Gastrocnemius medialis (tissue), 4 donors: ENCODE measurements at regions not wholly inside any gene's neighbourhood (a gene's known extent, or its start where the extent isn't known, plus 50 kb on each side); places are given as distances from the start of the nearest gene placed in this dataset.
A peak's percentile ranks its signal among the peaks of the same experiment; 100 is the strongest.

ENCODE experiments used
- POLR2A ChIP-seq, 2 donors: fragments of 450-650 bp; IDR thresholded peaks; one replicate each; pipeline ENCODE4 v1.6.1; 2017; ENCODE audit warnings: antibody characterized with exemption in 2 of 2, mild to moderate bottlenecking in 2 of 2, moderate library complexity in 2 of 2
- TF ChIP-seq, protein P1 (sequence below), 5 experiments: fragments of 450-650 bp in 3 of 5; fragments of 200-600 bp in 2 of 5; sonication (generic) in 2 of 5; IDR thresholded peaks in 4 of 5; conservative IDR thresholded peaks in 1 of 5; 1 replicate in 4 of 5; 2 replicates in 1 of 5; pipeline ENCODE4 v1.5.1; 2016 to 2019; ENCODE audit warnings: antibody characterized with exemption in 5 of 5, mild to moderate bottlenecking in 3 of 5, moderate library complexity in 3 of 5

DNA sequence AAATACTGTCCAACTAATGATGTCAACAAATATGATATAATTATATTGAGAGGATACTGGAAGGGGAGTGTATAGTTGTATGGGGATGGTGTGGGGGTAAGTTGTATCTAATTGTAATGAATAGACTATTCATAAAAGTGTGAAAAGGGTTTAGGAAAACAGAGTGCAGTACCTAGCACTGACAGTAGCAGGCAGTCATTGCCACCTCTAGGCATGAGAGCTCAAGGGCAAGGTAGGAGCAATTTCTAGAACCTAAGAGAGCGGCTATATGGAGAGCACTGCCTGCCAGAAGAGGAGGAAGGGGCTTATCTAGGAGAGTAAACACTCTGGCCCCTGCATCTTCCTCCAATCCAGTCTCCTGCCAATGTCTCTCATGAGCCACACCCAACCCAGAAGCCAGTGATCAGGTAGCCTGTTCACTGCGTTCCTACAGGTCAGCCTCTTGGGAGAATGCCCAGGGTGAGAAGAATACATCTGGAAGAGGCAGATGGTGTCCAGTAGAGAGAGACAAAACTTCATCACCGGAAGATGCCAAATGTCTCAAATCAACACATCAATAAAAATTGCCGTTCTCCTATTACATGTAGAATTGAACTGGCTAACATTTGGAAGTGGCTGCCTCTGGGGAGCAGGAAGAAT, 200.0 kb downstream of the LY86 start:
- TF ChIP-seq POLR2A (IDR thresholded peaks at IDR 0.05) = no peak
- TF ChIP-seq, protein P1, sequence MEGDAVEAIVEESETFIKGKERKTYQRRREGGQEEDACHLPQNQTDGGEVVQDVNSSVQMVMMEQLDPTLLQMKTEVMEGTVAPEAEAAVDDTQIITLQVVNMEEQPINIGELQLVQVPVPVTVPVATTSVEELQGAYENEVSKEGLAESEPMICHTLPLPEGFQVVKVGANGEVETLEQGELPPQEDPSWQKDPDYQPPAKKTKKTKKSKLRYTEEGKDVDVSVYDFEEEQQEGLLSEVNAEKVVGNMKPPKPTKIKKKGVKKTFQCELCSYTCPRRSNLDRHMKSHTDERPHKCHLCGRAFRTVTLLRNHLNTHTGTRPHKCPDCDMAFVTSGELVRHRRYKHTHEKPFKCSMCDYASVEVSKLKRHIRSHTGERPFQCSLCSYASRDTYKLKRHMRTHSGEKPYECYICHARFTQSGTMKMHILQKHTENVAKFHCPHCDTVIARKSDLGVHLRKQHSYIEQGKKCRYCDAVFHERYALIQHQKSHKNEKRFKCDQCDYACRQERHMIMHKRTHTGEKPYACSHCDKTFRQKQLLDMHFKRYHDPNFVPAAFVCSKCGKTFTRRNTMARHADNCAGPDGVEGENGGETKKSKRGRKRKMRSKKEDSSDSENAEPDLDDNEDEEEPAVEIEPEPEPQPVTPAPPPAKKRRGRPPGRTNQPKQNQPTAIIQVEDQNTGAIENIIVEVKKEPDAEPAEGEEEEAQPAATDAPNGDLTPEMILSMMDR (IDR thresholded peaks at IDR 0.05 in 4 of 5, conservative IDR thresholded peaks at IDR 0.05 in 1 of 5) = peak; percentile 13 to 52 (median 17)
